Ascending aorta (tissue), 2 donors: ENCODE measurements at regions not wholly inside any gene's neighbourhood (a gene's known extent, or its start where the extent isn't known, plus 50 kb on each side); places are given as distances from the start of the nearest gene placed in this dataset.
A peak's percentile ranks its signal among the peaks of the same experiment; 100 is the strongest.

Experiments used
- DNase-seq, 2 donors: peaks; one replicate each; pipeline ENCODE4 v3.0.0-alpha.2; 2019; ENCODE audit warnings: low spot score in 2 of 2
- H3K27ac ChIP-seq, 2 donors: fragments of 200-600 bp; sonication (generic); one replicate each; pipeline ENCODE4 v1.5.1; 2016 to 2017; ENCODE audit warnings: mild to moderate bottlenecking in 1 of 2
- H3K27me3 ChIP-seq: fragments of 200-600 bp; sonication (generic); one replicate; pipeline ENCODE4 v1.5.1; 2017
- H3K36me3 ChIP-seq, 2 donors: fragments of 200-600 bp; sonication (generic); one replicate each; pipeline ENCODE4 v1.5.1; 2016
- H3K4me1 ChIP-seq, 2 donors: fragments of 200-600 bp; sonication (generic); one replicate each; pipeline ENCODE4 v1.5.1; 2016 to 2017; ENCODE audit warnings: mild to moderate bottlenecking in 1 of 2
- H3K4me3 ChIP-seq, 2 donors: fragments of 200-600 bp; sonication (generic); one replicate each; pipeline ENCODE4 v1.5.1; 2016 to 2017; ENCODE audit warnings: mild to moderate bottlenecking in 1 of 2
- H3K9me3 ChIP-seq, 2 donors: fragments of 200-600 bp; sonication (generic); one replicate each; pipeline ENCODE4 v1.5.1; 2016
- intact Hi-C: fragments of 100-400 bp; cut with DNase I; formaldehyde crosslinking; loops from one replicate; pipeline ENCODE4 v1.15.1; 2023
- TF ChIP-seq, protein P1 (sequence below), 3 experiments: fragments of 200-600 bp in 2 of 3; fragments of 450-650 bp in 1 of 3; sonication (generic) in 2 of 3; IDR thresholded peaks; one replicate each; pipeline ENCODE4 v1.5.1; 2016 to 2019; ENCODE audit warnings: antibody characterized with exemption in 3 of 3, mild to moderate bottlenecking in 1 of 3, moderate library complexity in 1 of 3

DNA sequence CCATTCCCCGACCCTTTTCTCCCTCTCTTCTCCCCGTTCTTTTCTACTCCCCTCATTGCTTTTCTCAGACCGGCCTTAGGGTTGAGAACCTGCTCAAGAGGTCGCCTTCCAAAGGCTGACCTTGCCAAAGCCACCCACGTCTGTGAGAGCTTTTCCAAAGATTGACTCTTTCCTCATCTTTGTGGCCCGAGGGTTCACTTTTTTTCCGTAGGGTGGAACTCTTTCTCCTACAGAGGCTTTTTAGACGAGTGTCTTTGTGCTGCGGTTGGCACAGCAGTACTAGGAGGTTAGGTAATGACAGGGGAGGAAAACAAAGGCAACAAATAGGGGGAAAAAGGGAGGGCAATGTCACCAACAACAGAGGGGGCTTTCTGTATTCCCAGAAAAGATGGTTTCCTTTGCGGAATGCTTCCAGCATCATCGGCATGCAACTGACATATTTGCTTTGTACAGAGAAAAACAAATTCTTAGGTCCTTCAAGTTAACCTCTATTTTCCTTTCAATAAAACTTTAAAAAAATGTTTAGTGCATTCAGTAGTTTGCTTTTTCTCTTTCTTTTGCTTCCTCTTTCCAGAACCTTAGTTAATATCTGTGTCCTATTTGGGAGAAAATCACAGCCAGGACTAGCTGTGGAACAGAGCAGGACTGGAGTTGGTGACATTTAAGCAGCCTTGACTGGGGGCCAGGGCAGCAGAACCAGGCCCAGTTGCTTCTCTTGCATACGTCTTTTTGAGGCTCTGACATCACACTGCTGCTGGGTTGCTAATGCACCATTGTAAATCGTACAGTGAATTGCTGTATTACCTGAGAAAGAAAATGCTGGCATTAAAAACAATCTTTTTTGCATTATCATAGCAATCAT lies 188.1 kb upstream of the FANCL start:
- no peak for DNase-seq
- peak overlapping the region in 1 of 2 donors; percentile 30 for H3K4me3 ChIP-seq
- H3K27me3 ChIP-seq, result no peaks in the 10 kb centered on the region
- peaks cover 0 to 3% of the 10 kb centered on the region in 2 donors for H3K4me1 ChIP-seq
- intact Hi-C loops, result no loop called here
- H3K9me3 ChIP-seq, result no peaks in the 10 kb centered on the region
- H3K27ac ChIP-seq, result no peak overlapping the region
- H3K36me3 ChIP-seq, result no peaks in the 10 kb centered on the region
- TF ChIP-seq, protein P1, sequence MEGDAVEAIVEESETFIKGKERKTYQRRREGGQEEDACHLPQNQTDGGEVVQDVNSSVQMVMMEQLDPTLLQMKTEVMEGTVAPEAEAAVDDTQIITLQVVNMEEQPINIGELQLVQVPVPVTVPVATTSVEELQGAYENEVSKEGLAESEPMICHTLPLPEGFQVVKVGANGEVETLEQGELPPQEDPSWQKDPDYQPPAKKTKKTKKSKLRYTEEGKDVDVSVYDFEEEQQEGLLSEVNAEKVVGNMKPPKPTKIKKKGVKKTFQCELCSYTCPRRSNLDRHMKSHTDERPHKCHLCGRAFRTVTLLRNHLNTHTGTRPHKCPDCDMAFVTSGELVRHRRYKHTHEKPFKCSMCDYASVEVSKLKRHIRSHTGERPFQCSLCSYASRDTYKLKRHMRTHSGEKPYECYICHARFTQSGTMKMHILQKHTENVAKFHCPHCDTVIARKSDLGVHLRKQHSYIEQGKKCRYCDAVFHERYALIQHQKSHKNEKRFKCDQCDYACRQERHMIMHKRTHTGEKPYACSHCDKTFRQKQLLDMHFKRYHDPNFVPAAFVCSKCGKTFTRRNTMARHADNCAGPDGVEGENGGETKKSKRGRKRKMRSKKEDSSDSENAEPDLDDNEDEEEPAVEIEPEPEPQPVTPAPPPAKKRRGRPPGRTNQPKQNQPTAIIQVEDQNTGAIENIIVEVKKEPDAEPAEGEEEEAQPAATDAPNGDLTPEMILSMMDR (IDR thresholded peaks at IDR 0.05), result no peak

DNA sequence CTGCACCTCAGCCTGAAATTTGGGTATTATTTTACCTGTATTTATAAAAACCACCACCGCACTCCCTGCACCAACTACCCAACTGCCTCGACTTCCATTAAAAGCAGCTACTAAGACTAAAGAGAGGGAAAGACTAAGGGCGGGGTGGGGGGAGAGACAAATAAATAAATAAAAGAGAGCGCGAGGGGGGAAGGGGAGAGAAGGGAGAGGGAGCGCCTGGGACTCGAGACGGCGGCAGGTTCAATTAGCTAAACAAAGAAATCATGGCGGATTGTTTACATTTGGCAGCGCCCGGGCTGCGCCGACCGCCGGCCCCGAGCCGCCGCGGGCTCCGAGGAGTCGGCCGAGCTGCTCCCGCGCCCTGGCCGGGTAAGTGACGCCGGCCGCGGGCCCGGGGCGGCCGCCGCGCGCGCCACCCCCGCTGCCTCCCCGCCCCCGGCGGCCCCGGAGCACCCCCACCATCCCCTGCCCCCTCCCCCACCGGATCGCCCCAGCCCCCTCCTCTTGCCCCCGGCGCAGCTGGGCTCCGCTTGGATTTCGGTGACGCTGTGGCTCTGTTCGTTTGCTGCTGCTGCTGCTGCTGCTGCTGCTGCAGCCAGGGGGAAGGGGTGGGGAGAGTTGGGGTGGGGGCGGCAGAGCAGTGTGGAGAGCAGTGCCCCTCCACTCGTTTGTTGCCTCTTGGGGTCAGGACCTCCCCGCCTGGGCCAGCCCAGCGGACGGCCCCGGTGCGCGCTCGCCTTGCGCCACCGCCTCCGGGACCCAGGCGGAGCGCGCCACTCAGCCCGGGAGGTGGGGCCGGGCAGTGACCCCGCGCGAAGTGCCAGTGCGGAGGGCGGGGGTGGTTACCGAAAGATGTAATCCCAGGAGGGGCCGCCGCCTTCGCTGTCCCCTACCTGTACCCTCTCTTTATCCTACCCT lies 187.2 kb upstream of the FANCL start:
- Histone ChIP-seq H3K27ac (no peak overlapping the region), H3K9me3 (no peaks in the 10 kb centered on the region), H3K4me1 (peaks cover 0 to 3% of the 10 kb centered on the region in 2 donors), H3K4me3 (peak overlapping the region; percentile 42 to 44), H3K36me3 (no peaks in the 10 kb centered on the region), H3K27me3 (no peaks in the 10 kb centered on the region)
- intact Hi-C loops, result no loop called here
- DNase-seq, result no peak
- TF ChIP-seq, protein P1 (IDR thresholded peaks at IDR 0.05), result no peak

- Histone ChIP-seq H3K36me3 (no peaks in the 10 kb centered on the region), H3K27ac (no peak overlapping the region), H3K9me3 (no peaks in the 10 kb centered on the region), H3K4me1 (peaks cover 0 to 3% of the 10 kb centered on the region in 2 donors), H3K27me3 (no peaks in the 10 kb centered on the region), H3K4me3 (peak overlapping the region; percentile 42 to 44)
- TF ChIP-seq, protein P1 (IDR thresholded peaks at IDR 0.05), result no peak
- intact Hi-C loops, result no loop called here
- DNase-seq, result no peak
These were observed 186.5 kb upstream of the FANCL start for GRCh38 chr2:58427572-58428095.

DNA sequence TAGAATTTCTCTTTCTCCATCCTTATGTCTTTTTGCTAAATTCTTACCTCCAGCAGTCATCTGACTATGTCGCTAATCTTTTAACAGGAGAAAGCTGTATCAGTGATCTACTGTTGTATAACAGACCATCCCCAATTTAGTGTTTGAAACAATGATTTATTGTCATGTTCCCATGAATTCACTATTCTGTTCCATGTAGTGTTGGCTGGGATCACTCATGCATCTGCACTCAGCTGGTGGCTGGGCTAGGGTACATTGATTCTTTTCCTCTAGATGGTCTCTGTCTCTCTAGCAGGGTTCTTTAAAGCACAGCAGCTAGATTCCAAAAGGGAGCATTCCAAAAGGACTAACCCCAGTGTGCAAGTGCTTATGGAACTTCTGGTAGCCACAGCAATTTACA lies 184.2 kb upstream of the FANCL start:
- Histone ChIP-seq H3K4me3 (no peak overlapping the region), H3K27me3 (no peaks in the 10 kb centered on the region), H3K27ac (no peak overlapping the region), H3K36me3 (no peaks in the 10 kb centered on the region), H3K9me3 (no peaks in the 10 kb centered on the region), H3K4me1 (peaks cover 0 to 3% of the 10 kb centered on the region in 2 donors)
- DNase-seq, result no peak
- TF ChIP-seq, protein P1 (IDR thresholded peaks at IDR 0.05), result no peak
- intact Hi-C loops, result no loop called here

DNA sequence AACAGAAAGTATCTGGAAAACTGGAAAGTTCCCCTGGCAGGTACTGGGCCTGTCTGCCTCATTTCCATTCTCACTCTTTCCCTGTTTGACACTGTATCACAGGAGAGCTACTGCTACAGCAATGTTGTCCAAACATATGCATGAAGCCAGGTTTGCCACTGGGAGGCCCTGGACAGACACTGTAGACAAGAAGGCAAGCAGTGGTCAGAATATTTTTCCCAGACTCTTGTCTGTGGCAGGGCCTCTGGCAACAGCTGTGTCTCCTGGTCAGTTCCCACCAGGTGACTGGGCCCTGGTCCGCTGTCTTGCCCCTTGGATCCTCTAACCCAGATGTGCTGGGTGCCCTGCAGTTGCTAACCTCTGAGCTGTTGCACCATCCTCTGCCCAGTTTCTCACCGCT lies 178.9 kb upstream of the FANCL start:
- TF ChIP-seq, protein P1 (IDR thresholded peaks at IDR 0.05), result no peak
- Histone ChIP-seq H3K27ac (no peak overlapping the region), H3K4me3 (no peak overlapping the region), H3K9me3 (no peaks in the 10 kb centered on the region), H3K4me1 (no peaks in the 10 kb centered on the region), H3K36me3 (no peaks in the 10 kb centered on the region), H3K27me3 (no peaks in the 10 kb centered on the region)
- DNase-seq, result no peak
- intact Hi-C loops, result no loop called here
